ENCODE measurements at regions not wholly inside any gene's neighbourhood (a gene's known extent, or its start where the extent isn't known, plus 50 kb on each side); places are given as distances from the start of the nearest gene placed in this dataset.

DNA sequence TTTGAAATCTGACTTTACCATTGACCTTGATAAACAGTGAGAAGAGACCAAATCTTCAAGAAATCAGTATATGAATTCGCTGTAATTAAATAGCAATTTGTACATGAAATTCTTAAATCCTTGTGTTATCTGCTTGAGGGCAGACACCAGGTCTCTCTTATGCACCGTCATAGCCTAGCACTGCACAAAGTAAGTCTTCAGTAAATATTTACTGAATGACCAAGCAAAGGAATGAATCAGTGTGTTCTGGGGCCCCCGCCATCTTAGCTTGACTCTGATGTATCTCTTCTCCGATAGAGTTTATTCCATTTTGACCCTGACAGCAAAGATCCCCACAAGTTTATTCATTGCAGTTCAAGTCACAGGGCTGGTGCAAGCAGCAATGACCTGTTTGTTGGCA lies 328.0 kb downstream of the TMEM114 start:
- no peak for DNase-seq (ENCODE audit: low read depth)
- TF ChIP-seq, protein P1, sequence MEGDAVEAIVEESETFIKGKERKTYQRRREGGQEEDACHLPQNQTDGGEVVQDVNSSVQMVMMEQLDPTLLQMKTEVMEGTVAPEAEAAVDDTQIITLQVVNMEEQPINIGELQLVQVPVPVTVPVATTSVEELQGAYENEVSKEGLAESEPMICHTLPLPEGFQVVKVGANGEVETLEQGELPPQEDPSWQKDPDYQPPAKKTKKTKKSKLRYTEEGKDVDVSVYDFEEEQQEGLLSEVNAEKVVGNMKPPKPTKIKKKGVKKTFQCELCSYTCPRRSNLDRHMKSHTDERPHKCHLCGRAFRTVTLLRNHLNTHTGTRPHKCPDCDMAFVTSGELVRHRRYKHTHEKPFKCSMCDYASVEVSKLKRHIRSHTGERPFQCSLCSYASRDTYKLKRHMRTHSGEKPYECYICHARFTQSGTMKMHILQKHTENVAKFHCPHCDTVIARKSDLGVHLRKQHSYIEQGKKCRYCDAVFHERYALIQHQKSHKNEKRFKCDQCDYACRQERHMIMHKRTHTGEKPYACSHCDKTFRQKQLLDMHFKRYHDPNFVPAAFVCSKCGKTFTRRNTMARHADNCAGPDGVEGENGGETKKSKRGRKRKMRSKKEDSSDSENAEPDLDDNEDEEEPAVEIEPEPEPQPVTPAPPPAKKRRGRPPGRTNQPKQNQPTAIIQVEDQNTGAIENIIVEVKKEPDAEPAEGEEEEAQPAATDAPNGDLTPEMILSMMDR (IDR thresholded peaks at IDR 0.05; ENCODE audit: low read length, missing control alignments): no peak
- H3K4me3 ChIP-seq (replicated peaks; ENCODE audit: low read depth, low read length): no peak overlapping the region

GRCh38 chr16:8260140-8260539 lies 330.2 kb downstream of the TMEM114 start:
- DNase-seq (ENCODE audit: low read depth): no peak
- TF ChIP-seq, protein P1 (IDR thresholded peaks at IDR 0.05; ENCODE audit: low read length, missing control alignments): no peak
- no peak overlapping the region for H3K4me3 ChIP-seq (replicated peaks; ENCODE audit: low read depth, low read length)

DNA sequence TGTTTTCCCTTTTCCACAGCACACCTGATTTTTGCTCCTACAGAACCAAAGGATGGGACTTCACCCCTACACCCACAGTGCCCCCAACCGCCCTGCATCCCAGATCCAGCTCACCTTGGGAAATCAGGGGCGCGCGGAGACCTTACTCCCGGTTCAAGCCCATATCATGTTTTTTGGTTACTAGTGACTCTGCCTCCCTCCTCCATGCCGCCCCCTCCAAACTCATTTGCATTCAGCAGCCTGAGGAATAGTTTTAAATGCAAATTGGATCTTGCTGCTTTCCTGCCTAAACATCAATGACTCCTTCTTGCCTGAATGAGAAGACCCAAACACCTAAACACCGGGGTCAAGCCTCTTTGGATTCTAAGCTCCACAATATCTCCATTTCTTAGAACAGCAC lies 331.8 kb downstream of the TMEM114 start:
- H3K4me3 ChIP-seq (replicated peaks; ENCODE audit: low read depth, low read length): no peak overlapping the region
- TF ChIP-seq, protein P1 (IDR thresholded peaks at IDR 0.05; ENCODE audit: low read length, missing control alignments): no peak
- no peak for DNase-seq (ENCODE audit: low read depth)

- TF ChIP-seq, protein P1 (IDR thresholded peaks at IDR 0.05; ENCODE audit: low read length, missing control alignments): no peak
- H3K4me3 ChIP-seq (replicated peaks; ENCODE audit: low read depth, low read length): no peak overlapping the region
- no peak for DNase-seq (ENCODE audit: low read depth)
These were observed 332.8 kb downstream of the TMEM114 start for GRCh38 chr16:8257561-8257960.

- TF ChIP-seq, protein P1 (IDR thresholded peaks at IDR 0.05; ENCODE audit: low read length, missing control alignments): no peak
- DNase-seq (ENCODE audit: low read depth): no peak
- no peak overlapping the region for H3K4me3 ChIP-seq (replicated peaks; ENCODE audit: low read depth, low read length)
These were observed 335.9 kb downstream of the TMEM114 start for GRCh38 chr16:8254405-8254804.

GRCh38 chr16:8253718-8254117 lies 336.6 kb downstream of the TMEM114 start:
- DNase-seq (ENCODE audit: low read depth): no peak
- TF ChIP-seq, protein P1 (IDR thresholded peaks at IDR 0.05; ENCODE audit: low read length, missing control alignments): no peak
- H3K4me3 ChIP-seq (replicated peaks; ENCODE audit: low read depth, low read length): no peak overlapping the region

- TF ChIP-seq, protein P1 (IDR thresholded peaks at IDR 0.05; ENCODE audit: low read length, missing control alignments): no peak
- DNase-seq (ENCODE audit: low read depth): no peak
- H3K4me3 ChIP-seq (replicated peaks; ENCODE audit: low read depth, low read length): no peak overlapping the region
These were observed 338.6 kb downstream of the TMEM114 start for GRCh38 chr16:8251727-8252126.

Measured in fibroblast of pulmonary artery (primary cell).